MM.1S (cell line): ENCODE measurements at regions not wholly inside any gene's neighbourhood (a gene's known extent, or its start where the extent isn't known, plus 50 kb on each side); places are given as distances from the start of the nearest gene placed in this dataset.

Source experiments
- EZH2 ChIP-seq: fragments of 300-600 bp; sonication (generic); optimal IDR thresholded peaks from 2 replicates; pipeline ENCODE3; 2017; ENCODE audit warnings: low read depth, mild to moderate bottlenecking, antibody characterized with exemption, low read length, mixed read lengths
- EZH2phosphoT487 ChIP-seq: fragments of 300-600 bp; sonication (generic); IDR thresholded peaks from 2 replicates; pipeline ENCODE4 v1.6.1; 2018; ENCODE audit warnings: antibody characterized with exemption, low read length
- TF ChIP-seq, protein P1 (sequence below): fragments of 300-600 bp; sonication (generic); IDR thresholded peaks from 2 replicates; pipeline ENCODE4 v1.5.1; 2016; ENCODE audit warnings: antibody characterized with exemption, low read length, mixed read lengths

DNA sequence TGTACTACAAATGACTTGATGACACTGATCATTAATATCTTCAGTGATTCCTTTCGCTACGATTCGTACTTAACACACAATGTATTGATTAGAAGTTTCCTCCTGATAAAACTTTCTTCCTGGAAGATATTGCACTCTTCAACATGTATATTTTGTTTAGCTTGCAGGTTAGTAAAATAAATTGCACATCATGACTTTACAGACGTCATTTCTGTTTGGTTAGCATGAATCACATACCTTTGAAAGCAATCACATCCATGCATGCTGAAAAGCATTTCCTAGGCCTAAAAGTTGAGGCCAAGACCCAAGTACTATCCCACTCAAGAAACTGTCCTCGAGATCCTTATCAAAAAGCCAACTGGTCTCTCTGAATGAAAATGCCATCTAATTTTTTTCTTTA, 1841.0 kb upstream of the PCDH7 start:
- TF ChIP-seq EZH2phosphoT487 (no peak), EZH2 (no peak)
- TF ChIP-seq, protein P1, sequence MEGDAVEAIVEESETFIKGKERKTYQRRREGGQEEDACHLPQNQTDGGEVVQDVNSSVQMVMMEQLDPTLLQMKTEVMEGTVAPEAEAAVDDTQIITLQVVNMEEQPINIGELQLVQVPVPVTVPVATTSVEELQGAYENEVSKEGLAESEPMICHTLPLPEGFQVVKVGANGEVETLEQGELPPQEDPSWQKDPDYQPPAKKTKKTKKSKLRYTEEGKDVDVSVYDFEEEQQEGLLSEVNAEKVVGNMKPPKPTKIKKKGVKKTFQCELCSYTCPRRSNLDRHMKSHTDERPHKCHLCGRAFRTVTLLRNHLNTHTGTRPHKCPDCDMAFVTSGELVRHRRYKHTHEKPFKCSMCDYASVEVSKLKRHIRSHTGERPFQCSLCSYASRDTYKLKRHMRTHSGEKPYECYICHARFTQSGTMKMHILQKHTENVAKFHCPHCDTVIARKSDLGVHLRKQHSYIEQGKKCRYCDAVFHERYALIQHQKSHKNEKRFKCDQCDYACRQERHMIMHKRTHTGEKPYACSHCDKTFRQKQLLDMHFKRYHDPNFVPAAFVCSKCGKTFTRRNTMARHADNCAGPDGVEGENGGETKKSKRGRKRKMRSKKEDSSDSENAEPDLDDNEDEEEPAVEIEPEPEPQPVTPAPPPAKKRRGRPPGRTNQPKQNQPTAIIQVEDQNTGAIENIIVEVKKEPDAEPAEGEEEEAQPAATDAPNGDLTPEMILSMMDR, result no peak
